GM18517 (cell line): ENCODE measurements at regions not wholly inside any gene's neighbourhood (a gene's known extent, or its start where the extent isn't known, plus 50 kb on each side); places are given as distances from the start of the nearest gene placed in this dataset.

Source experiments
- ATAC-seq: cut with Tn5 transposase; IDR thresholded peaks from one replicate; pipeline ENCODE4 v1.9.1; 2021; ENCODE audit warnings: mild to moderate bottlenecking, moderate library complexity; ENCODE audit not compliant: unreplicated experiment

DNA sequence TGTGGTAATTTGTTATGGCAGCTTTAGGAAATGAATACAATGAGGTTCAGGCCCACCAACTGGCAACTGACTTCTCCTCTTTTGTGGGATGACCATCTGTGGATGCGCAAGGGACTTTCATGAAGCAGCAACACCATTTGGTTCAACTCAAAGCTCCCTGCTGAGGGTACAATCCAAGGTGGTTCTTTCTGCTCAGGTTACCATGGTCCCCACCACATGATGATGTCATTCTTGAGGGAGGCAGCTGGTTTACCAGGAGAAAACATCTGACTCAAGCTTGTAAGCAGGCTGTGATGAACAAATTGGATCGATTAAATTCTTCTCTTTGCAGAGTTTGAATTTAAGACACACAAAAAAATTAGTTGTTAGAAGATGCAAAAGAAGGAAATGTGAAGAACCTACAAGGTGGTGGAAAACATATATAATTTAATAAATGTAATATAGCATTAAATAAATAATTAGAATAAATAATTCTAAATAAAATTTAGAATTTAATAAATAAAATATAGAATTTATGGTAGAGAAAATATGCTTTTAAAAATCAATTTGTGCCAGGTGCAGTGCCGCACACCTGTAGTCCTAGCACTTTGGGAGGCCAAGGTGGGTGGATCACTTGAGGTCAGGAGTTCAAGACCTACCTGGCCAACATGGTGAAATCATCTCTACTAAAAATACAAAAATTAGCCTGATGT lies 67.6 kb upstream of the ANKFN1 start:
- no peak for ATAC-seq

DNA sequence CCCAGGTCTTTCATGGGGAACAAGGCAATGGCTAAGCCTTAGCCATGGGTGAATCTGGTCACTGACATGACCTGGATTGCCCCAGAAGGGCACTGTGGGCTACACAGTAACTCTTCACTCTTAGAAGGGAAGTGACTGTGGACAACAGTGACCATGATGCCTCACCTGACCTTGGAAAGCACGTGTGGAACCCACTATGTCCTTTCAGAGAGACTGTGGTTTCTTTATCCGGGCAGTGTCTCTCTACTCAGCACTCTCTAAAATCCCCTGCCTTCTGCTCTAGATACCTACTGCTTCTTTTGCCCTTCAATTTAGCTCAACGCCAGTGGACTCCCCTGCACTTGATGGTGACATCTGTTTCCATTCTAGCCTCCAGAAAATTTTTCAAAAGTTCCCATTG lies 66.1 kb upstream of the ANKFN1 start:
- ATAC-seq = no peak

DNA sequence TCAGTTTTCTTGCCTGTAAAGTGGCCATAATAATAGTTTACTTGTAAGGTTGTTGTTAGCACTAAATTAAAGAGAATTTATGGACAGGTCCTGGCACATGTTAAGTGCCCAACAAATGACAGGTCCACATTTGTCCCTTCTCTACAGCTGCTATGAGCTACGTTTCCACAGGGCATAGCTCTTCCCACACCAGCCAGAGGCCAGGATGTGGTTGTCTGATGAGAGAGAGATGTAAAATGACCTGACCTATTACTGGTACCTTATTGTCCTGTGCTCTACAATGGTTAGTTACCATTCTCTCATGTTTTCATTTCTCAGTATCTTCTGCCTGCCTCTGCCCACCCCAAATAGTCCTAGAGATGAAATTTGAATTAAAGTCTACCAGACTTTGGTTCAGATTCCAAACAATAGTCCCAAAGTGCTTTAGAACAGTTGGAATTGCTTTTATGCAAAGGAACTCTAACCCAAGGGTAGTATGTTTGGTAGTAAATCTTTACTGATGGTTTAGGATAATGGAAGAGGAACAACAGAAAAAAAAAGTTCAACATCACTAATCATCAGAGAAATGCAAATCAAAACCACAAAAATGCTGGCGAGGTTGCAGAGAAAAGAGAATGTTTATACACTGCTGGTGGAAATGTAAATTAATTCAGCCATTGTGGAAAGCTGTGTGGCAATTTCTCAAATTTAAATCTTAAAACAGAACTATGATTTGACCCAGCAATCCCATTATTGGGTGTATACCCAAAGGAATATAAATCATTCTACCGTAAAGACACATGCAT lies 57.1 kb upstream of the ANKFN1 start:
- no peak for ATAC-seq

DNA sequence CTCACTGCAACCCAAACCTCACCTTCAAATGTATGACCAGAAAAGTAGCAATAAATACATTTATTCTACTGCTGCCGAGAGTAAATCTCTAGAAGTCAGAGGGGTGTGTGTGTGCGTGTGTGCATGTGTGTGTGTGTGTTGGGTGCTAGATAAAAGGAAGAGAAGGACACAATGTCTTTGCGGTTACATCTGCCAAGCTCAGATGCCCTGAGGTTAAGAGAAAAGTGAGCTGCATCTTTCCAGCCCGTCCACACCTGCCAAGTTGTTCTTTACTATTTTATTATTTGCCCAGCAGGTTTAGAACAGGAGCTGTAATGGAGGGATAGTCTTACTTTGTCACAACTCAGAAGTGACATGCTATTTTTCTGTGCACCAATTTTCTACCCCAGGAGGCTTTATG lies 54.5 kb upstream of the ANKFN1 start:
- no peak for ATAC-seq

DNA sequence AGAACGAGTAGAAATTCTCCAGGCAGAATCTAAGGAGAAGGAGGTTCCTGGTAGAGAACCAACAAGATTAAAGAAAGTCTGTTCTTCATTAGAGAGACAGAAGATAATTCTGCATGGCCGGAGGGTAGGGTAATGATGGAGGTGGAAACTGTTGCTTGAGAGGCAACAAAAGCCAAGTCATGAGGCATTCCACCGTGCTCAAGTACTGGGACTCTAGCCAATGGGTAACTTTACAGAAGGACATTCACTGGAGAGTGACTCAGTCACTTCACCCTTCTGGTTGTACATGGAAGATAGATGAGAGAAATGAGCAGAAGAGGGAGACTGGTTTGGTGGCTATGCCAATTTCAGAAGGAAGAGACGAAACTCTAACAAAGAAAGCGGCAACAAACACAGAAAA lies 53.6 kb upstream of the ANKFN1 start:
- ATAC-seq = no peak
